PC-3 (cell line): ENCODE measurements at regions not wholly inside any gene's neighbourhood (a gene's known extent, or its start where the extent isn't known, plus 50 kb on each side); places are given as distances from the start of the nearest gene placed in this dataset.

ENCODE experiments used
- ATAC-seq: fragments of 200-7000 bp; cut with Tn5 transposase; 2 replicates; pipeline ENCODE4 v1.9.1; 2020; ENCODE audit warnings: mild to moderate bottlenecking, moderate library complexity
- BruUV-seq: library from RNA; stranded (reverse); fragments of 400-500 nt; replicated peaks from 2 replicates; lab custom pipeline; 2021; lab: Mats Ljungman, UMichigan
- CTCF ChIA-PET: fragments of 300-600 bp; sonication (Branson Sonifier 250); formaldehyde crosslinking; loops from one replicate; lab custom pipeline; 2022; ENCODE audit warnings: antibody characterized with exemption; lab: Charles Lee
- POLR2A ChIA-PET: fragments of 300-600 bp; sonication (Branson Sonifier 250); formaldehyde crosslinking; loops from one replicate; lab custom pipeline; 2022; ENCODE audit warnings: antibody characterized with exemption; ENCODE audit not compliant: unreplicated experiment; lab: Charles Lee
- DNase-seq: peaks from one replicate; pipeline ENCODE4 v3.0.0-alpha.2; 2015
- H2AFZ ChIP-seq: fragments of 300-600 bp; sonication (generic); 2 replicates; pipeline ENCODE4 v1.6.0; 2016; ENCODE audit warnings: antibody characterized with exemption, low read length
- H3F3A ChIP-seq: fragments of 300-600 bp; sonication (generic); one replicate; pipeline ENCODE4 v1.6.0; 2017; ENCODE audit warnings: antibody characterized with exemption, low read length, control low read depth, mild to moderate bottlenecking; ENCODE audit not compliant: unreplicated experiment
- H3K27ac ChIP-seq: fragments of 300-600 bp; sonication (generic); 2 replicates; pipeline ENCODE4 v1.5.1; 2016; ENCODE audit warnings: mild to moderate bottlenecking, low read length
- H3K27me3 ChIP-seq: fragments of 300-600 bp; sonication (generic); 2 replicates; pipeline ENCODE4 v1.6.1; 2016; ENCODE audit warnings: low read length, mixed read lengths
- H3K36me3 ChIP-seq: fragments of 300-600 bp; sonication (generic); 2 replicates; pipeline ENCODE4 v1.6.1; 2016; ENCODE audit warnings: low read depth, mixed run types, low read length, mixed read lengths
- H3K4me1 ChIP-seq: fragments of 300-600 bp; sonication (generic); 2 replicates; pipeline ENCODE4 v1.5.1; 2016; ENCODE audit warnings: low read length; ENCODE audit not compliant: insufficient read depth
- H3K4me2 ChIP-seq: fragments of 300-600 bp; sonication (generic); 2 replicates; pipeline ENCODE4 v1.6.0; 2016; ENCODE audit warnings: low read length
- H3K4me3 ChIP-seq: fragments of 300-600 bp; sonication (generic); 2 replicates; pipeline ENCODE4 v1.5.1; 2016; ENCODE audit warnings: mild to moderate bottlenecking, low read length, mixed read lengths
- H3K79me2 ChIP-seq: fragments of 300-600 bp; sonication (generic); 2 replicates; pipeline ENCODE4 v1.6.1; 2017; ENCODE audit warnings: low read length, mixed read lengths
- H3K9ac ChIP-seq: fragments of 300-600 bp; sonication (generic); 2 replicates; pipeline ENCODE4 v1.6.0; 2016; ENCODE audit warnings: mild to moderate bottlenecking, low read length
- H3K9me2 ChIP-seq: fragments of 300-600 bp; sonication (generic); replicated peaks from 2 replicates; pipeline ENCODE4 v1.6.1; 2016; ENCODE audit warnings: mixed run types, low read length, mixed read lengths
- H3K9me3 ChIP-seq: fragments of 300-600 bp; sonication (generic); 2 replicates; pipeline ENCODE4 v1.6.1; 2016; ENCODE audit warnings: low read length, mixed read lengths
- H4K20me1 ChIP-seq: fragments of 300-600 bp; sonication (generic); 2 replicates; pipeline ENCODE4 v1.6.1; 2016; ENCODE audit warnings: low read length, mixed read lengths
- EZH2 ChIP-seq: fragments of 300-600 bp; sonication (generic); IDR thresholded peaks from one replicate; pipeline ENCODE4 v1.6.1; 2017; ENCODE audit warnings: antibody characterized with exemption, mild to moderate bottlenecking, low read length; ENCODE audit not compliant: unreplicated experiment
- EZH2phosphoT487 ChIP-seq: fragments of 300-600 bp; sonication (generic); IDR thresholded peaks from 2 replicates; pipeline ENCODE4 v1.6.1; 2018; ENCODE audit warnings: mild to moderate bottlenecking, antibody characterized with exemption, low read length, borderline replicate concordance
- intact Hi-C: fragments of 100-400 bp; cut with micrococcal nuclease; formaldehyde crosslinking; loops from 2 replicates; pipeline ENCODE4 v1.9.0; 2023
- TF ChIP-seq, protein P1 (sequence below): fragments of 300-600 bp; sonication (generic); conservative IDR thresholded peaks from 2 replicates; pipeline ENCODE4 v1.5.1; 2017; ENCODE audit warnings: antibody characterized with exemption, low read depth, mild to moderate bottlenecking, low read length

DNA sequence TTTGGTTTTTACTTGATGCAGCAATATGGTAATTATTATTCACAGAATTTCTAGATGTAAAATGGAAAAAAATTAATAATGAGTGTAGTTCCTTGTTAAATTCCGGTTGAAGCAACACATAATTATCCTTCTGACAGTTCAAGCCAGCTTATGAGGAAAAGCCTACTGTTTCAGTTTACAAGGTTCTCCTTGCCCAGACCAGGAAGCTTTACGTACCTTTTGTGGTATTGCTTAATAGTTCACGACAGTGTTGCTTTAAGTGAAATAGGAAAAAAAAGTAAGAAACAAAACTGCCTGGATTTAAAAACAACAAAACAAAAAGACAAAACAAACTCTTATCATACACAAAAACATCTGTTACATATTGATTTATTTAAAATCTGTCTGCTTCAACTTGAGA, 547.3 kb upstream of the C9orf72 start:
- no peaks in the 10 kb centered on the region for H4K20me1 ChIP-seq
- H2AFZ ChIP-seq: no peak overlapping the region
- CTCF ChIA-PET: no interaction called here
- TF ChIP-seq, protein P1, sequence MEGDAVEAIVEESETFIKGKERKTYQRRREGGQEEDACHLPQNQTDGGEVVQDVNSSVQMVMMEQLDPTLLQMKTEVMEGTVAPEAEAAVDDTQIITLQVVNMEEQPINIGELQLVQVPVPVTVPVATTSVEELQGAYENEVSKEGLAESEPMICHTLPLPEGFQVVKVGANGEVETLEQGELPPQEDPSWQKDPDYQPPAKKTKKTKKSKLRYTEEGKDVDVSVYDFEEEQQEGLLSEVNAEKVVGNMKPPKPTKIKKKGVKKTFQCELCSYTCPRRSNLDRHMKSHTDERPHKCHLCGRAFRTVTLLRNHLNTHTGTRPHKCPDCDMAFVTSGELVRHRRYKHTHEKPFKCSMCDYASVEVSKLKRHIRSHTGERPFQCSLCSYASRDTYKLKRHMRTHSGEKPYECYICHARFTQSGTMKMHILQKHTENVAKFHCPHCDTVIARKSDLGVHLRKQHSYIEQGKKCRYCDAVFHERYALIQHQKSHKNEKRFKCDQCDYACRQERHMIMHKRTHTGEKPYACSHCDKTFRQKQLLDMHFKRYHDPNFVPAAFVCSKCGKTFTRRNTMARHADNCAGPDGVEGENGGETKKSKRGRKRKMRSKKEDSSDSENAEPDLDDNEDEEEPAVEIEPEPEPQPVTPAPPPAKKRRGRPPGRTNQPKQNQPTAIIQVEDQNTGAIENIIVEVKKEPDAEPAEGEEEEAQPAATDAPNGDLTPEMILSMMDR: no peak
- TF ChIP-seq EZH2: no peak
- no peak for TF ChIP-seq EZH2phosphoT487
- no TSS peak for BruUV-seq
- H3K9me2 ChIP-seq: no peaks in the 10 kb centered on the region
- H3K4me1 ChIP-seq: no peaks in the 10 kb centered on the region
- POLR2A ChIA-PET: no interaction called here
- no peak overlapping the region for H3K4me3 ChIP-seq
- no peak overlapping the region for H3K27ac ChIP-seq
- H3K9ac ChIP-seq: no peak overlapping the region
- DNase-seq (no peak), ATAC-seq (no peak)
- no peak overlapping the region for H3K4me2 ChIP-seq
- 0 out of 2 replicates have a peak, but pooled peaks cover 5% of the 10 kb centered on the region for H3K27me3 ChIP-seq
- H3K9me3 ChIP-seq: no peaks in the 10 kb centered on the region
- no peaks in the 10 kb centered on the region for H3F3A ChIP-seq
- intact Hi-C loops: no loop called here
- H3K79me2 ChIP-seq: no peaks in the 10 kb centered on the region
- H3K36me3 ChIP-seq: no peaks in the 10 kb centered on the region

DNA sequence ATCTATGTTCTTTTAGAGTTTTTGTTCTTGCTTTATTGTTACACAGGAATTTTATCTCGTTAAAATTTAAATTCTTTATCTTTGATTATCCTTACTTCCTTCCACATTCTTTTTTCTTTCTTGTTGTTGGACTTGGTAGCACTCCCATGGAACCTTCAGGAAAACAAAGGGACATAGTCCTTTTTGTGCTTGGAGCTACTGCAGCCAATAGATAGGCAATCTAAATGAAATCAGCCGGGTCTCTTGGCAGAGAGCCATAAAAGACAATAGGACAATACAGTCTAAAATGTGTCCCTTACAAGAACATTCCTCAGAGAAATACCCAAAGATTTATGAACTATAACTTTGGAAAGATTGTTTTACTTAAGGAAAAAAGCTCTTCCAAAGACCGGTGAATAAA, 548.1 kb upstream of the C9orf72 start:
- Histone ChIP-seq H3K4me1 (no peaks in the 10 kb centered on the region), H3K4me3 (no peak overlapping the region), H2AFZ (no peak overlapping the region), H3K36me3 (no peaks in the 10 kb centered on the region), H3K27me3 (0 out of 2 replicates have a peak, but pooled peaks cover 5% of the 10 kb centered on the region), H3K27ac (no peak overlapping the region), H3K9ac (no peak overlapping the region), H3K9me3 (no peaks in the 10 kb centered on the region), H3K9me2 (no peaks in the 10 kb centered on the region), H4K20me1 (no peaks in the 10 kb centered on the region), H3K4me2 (no peak overlapping the region), H3K79me2 (no peaks in the 10 kb centered on the region), H3F3A (no peaks in the 10 kb centered on the region)
- ChIA-PET POLR2A (no interaction called here), CTCF (no interaction called here)
- no peak for ATAC-seq
- intact Hi-C loops: no loop called here
- no TSS peak for BruUV-seq
- DNase-seq: no peak
- TF ChIP-seq EZH2phosphoT487: no peak
- TF ChIP-seq, protein P1: no peak
- no peak for TF ChIP-seq EZH2

DNA sequence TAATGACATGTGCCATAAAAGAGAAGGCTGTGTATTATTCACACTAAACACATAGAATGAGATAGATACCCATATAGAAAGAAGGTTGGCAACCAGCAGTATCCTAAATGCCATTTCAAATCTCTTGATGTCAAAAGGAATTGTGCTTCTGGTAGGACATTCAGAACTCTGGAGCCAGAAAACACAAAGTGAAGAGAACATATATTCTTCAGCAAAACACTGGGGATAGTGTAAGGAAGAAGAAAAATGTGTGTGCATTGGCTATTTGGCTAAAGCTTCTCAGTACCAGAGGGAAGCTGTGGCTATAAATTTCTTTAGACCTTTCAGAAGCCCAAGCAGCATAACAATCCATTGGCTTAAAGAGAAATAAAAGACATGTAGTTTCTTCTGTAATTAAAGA, 551.6 kb upstream of the C9orf72 start:
- ATAC-seq (no peak), DNase-seq (no peak)
- H3K9me2 ChIP-seq: no peaks in the 10 kb centered on the region
- H3K4me3 ChIP-seq: no peak overlapping the region
- H3K27me3 ChIP-seq: 0 out of 2 replicates have a peak, but pooled peaks cover 5% of the 10 kb centered on the region
- no peak overlapping the region for H3K4me2 ChIP-seq
- H3K27ac ChIP-seq: no peak overlapping the region
- H3K36me3 ChIP-seq: no peaks in the 10 kb centered on the region
- ChIA-PET CTCF (no interaction called here), POLR2A (no interaction called here)
- intact Hi-C loops: no loop called here
- no peaks in the 10 kb centered on the region for H3K79me2 ChIP-seq
- H3K9me3 ChIP-seq: no peaks in the 10 kb centered on the region
- no peak overlapping the region for H2AFZ ChIP-seq
- TF ChIP-seq EZH2 (no peak), EZH2phosphoT487 (no peak)
- TF ChIP-seq, protein P1: no peak
- H3K9ac ChIP-seq: no peak overlapping the region
- H3F3A ChIP-seq: no peaks in the 10 kb centered on the region
- H4K20me1 ChIP-seq: no peaks in the 10 kb centered on the region
- BruUV-seq: no TSS peak
- no peaks in the 10 kb centered on the region for H3K4me1 ChIP-seq
